Prostate gland (tissue), 2 donors: ENCODE measurements at regions not wholly inside any gene's neighbourhood (a gene's known extent, or its start where the extent isn't known, plus 50 kb on each side); places are given as distances from the start of the nearest gene placed in this dataset.
"Not testable (repeated sequence)": the region's sequence is repeated elsewhere in the genome, so short reads cannot be mapped to it uniquely, and the experiment has no call there.

Experiments used
- DNase-seq: peaks from one replicate; pipeline ENCODE4 v3.0.0-alpha.2; 2019; ENCODE audit warnings: low spot score
- H3K27ac ChIP-seq, 2 donors: fragments of 200-600 bp; sonication (generic); 2 replicates each; pipeline ENCODE4 v1.5.1; 2017 to 2019
- H3K27me3 ChIP-seq: fragments of 200-600 bp; sonication (generic); replicated peaks from 2 replicates; pipeline ENCODE4 v1.5.1; 2019; ENCODE audit not compliant: insufficient read depth
- H3K36me3 ChIP-seq, 2 donors: fragments of 200-600 bp; sonication (generic); 1 replicate in 1 of 2; 2 replicates in 1 of 2; pipeline versions ENCODE4 v1.5.1 to v1.8.1; 2017 to 2019
- H3K4me1 ChIP-seq: fragments of 200-600 bp; sonication (generic); replicated peaks from 2 replicates; pipeline ENCODE4 v1.5.1; 2019
- H3K4me3 ChIP-seq, 2 donors: fragments of 200-600 bp; sonication (generic); 2 replicates each; pipeline ENCODE4 v1.5.1; 2017 to 2019
- H3K9me3 ChIP-seq: fragments of 200-600 bp; sonication (generic); 2 replicates; pipeline ENCODE4 v1.5.1; 2017
- CTCF ChIP-seq, 4 experiments: fragments of 200-600 bp in 2 of 4; fragments of 450-650 bp in 2 of 4; sonication (generic) in 2 of 4; IDR thresholded peaks; 1 replicate in 3 of 4; 2 replicates in 1 of 4; pipeline ENCODE4 v1.5.1; 2016 to 2019; ENCODE audit warnings: antibody characterized with exemption in 4 of 4, mild to moderate bottlenecking in 2 of 4, moderate library complexity in 2 of 4
- POLR2A ChIP-seq: fragments of 450-650 bp; IDR thresholded peaks from one replicate; pipeline ENCODE4 v1.6.1; 2016; ENCODE audit warnings: antibody characterized with exemption, mild to moderate bottlenecking
- POLR2AphosphoS5 ChIP-seq: sonication (generic); formaldehyde crosslinking; IDR thresholded peaks from one replicate; pipeline ENCODE4 v1.6.1; 2017; ENCODE audit warnings: antibody characterized with exemption
- WGBS: methylation state at CpG from one replicate; pipeline ENCODE4 v1.1.5; 2018; 5-methylcytosine and 5-hydroxymethylcytosine counted together
- intact Hi-C: fragments of 100-400 bp; cut with DNase I; formaldehyde crosslinking; loops from one replicate; pipeline ENCODE4 v1.14.2; 2022

GRCh38 chr5:162248107-162248713 is 180.6 kb downstream of the GABRG2 start:
- no peak overlapping the region for H3K27ac ChIP-seq
- TF ChIP-seq POLR2A (no peak), CTCF (IDR thresholded peaks at IDR 0.05) (no peak), POLR2AphosphoS5 (no peak)
- H3K4me1 ChIP-seq = no peaks in the 10 kb centered on the region
- H3K27me3 ChIP-seq = no peaks in the 10 kb centered on the region
- 87% methylated on average over 11 of the region's 11 CpGs for WGBS
- H3K36me3 ChIP-seq = no peaks in the 10 kb centered on the region
- intact Hi-C loops = no loop called here
- no peak for DNase-seq
- no peaks in the 10 kb centered on the region for H3K9me3 ChIP-seq
- no peak overlapping the region for H3K4me3 ChIP-seq

GRCh38 chr5:162256711-162257110 is 189.1 kb downstream of the GABRG2 start:
- Histone ChIP-seq H3K4me1 (no peaks in the 10 kb centered on the region), H3K4me3 (no peak overlapping the region), H3K9me3 (no peaks in the 10 kb centered on the region), H3K27me3 (no peaks in the 10 kb centered on the region), H3K36me3 (no peaks in the 10 kb centered on the region), H3K27ac (no peak overlapping the region)
- DNase-seq = no peak
- TF ChIP-seq POLR2A (no peak), POLR2AphosphoS5 (no peak), CTCF (IDR thresholded peaks at IDR 0.05) (no peak)
- intact Hi-C loops = no loop called here
- WGBS = 93% methylated on average over 1 of the region's 1 CpG

GRCh38 chr5:162268694-162269481 is 201.3 kb downstream of the GABRG2 start:
- TF ChIP-seq POLR2AphosphoS5 (no peak), CTCF (IDR thresholded peaks at IDR 0.05) (no peak), POLR2A (no peak)
- no peak overlapping the region for H3K4me3 ChIP-seq
- 89% methylated on average over 12 of the region's 12 CpGs for WGBS

GRCh38 chr5:162272417-162272816 is 204.8 kb downstream of the GABRG2 start:
- no peak for TF ChIP-seq POLR2A
- TF ChIP-seq POLR2AphosphoS5 = no peak
- TF ChIP-seq CTCF (IDR thresholded peaks at IDR 0.05) = no peak
- no peaks in the 10 kb centered on the region for H3K27me3 ChIP-seq
- H3K9me3 ChIP-seq = no peaks in the 10 kb centered on the region
- no peak overlapping the region for H3K4me3 ChIP-seq
- intact Hi-C loops = no loop called here
- no peak overlapping the region for H3K27ac ChIP-seq
- 59% methylated on average over 1 of the region's 1 CpG for WGBS
- no peak for DNase-seq
- no peaks in the 10 kb centered on the region for H3K36me3 ChIP-seq
- no peaks in the 10 kb centered on the region for H3K4me1 ChIP-seq

More at GRCh38 chr5:162268694-162269481, 201.3 kb downstream of the GABRG2 start:
- no peaks in the 10 kb centered on the region for H3K27me3 ChIP-seq
- H3K27ac ChIP-seq = no peak overlapping the region
- no peaks in the 10 kb centered on the region for H3K9me3 ChIP-seq
- intact Hi-C loops = no loop called here
- H3K36me3 ChIP-seq = no peaks in the 10 kb centered on the region
- no peaks in the 10 kb centered on the region for H3K4me1 ChIP-seq
- no peak for DNase-seq

- Histone ChIP-seq H3K36me3 (no peaks in the 10 kb centered on the region), H3K4me3 (no peak overlapping the region), H3K27ac (no peak overlapping the region), H3K4me1 (no peaks in the 10 kb centered on the region), H3K27me3 (no peaks in the 10 kb centered on the region), H3K9me3 (no peaks in the 10 kb centered on the region)
- intact Hi-C loops = no loop called here
- no peak for DNase-seq
- no peak for TF ChIP-seq POLR2AphosphoS5
- TF ChIP-seq POLR2A = no peak
- no peak for TF ChIP-seq CTCF (IDR thresholded peaks at IDR 0.05)
These were observed 207.1 kb downstream of the GABRG2 start for GRCh38 chr5:162274679-162275078.

GRCh38 chr5:162275387-162275786 is 207.8 kb downstream of the GABRG2 start:
- WGBS = 71% methylated on average over 4 of the region's 4 CpGs

More at GRCh38 chr5:162275387-162275786, 207.8 kb downstream of the GABRG2 start:
- DNase-seq, H3K4me1 ChIP-seq, intact Hi-C loops, H3K36me3 ChIP-seq, H3K4me3 ChIP-seq, H3K27me3 ChIP-seq, H3K27ac ChIP-seq, H3K9me3 ChIP-seq: not testable (repeated sequence)
